ENCODE measurements at regions not wholly inside any gene's neighbourhood (a gene's known extent, or its start where the extent isn't known, plus 50 kb on each side); places are given as distances from the start of the nearest gene placed in this dataset.
"Not testable (repeated sequence)": the region's sequence is repeated elsewhere in the genome, so short reads cannot be mapped to it uniquely, and the experiment has no call there.

DNA sequence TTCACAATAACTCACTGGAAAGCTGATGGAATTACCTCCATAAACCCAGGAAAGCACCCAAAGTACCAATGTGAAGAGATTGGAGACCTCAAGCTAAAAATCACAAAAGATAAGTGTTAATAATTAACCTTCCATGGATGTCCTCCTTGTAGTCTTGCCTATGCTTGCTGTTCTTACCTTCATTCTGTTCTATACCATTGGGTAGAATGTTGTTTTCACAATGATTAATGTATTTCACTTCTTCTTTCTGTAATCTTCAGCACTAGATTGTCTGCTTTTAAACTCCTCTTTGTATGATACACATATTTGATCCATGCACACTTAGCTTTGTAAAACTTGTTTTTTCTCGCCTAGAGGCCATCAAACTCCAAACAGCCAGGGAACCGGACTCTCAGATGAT is 570.3 kb downstream of the RAPGEF2 start:
- no peak for DNase-seq

GRCh38 chr4:159674241-159674640 is 571.4 kb downstream of the RAPGEF2 start:
- DNase-seq, result no peak

DNA sequence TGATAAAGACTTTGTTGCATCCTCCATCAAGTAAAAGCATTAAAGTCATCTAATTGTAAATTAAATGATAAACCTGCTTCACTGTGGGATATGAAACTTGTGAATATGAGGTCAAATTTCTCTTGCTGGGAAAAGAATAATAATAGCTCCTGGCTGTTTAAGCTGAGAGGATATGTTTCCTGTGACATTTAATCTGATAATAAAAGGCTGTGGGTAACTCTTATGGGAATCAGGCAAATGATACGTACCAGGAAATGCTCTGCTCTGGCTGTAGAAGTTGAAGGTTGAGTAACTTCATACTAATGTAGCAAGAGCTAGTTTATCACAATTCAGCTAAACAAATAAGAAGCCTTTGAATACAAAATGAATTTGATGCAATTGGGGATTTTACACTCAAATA is 574.6 kb downstream of the RAPGEF2 start:
- no peak for DNase-seq

DNA sequence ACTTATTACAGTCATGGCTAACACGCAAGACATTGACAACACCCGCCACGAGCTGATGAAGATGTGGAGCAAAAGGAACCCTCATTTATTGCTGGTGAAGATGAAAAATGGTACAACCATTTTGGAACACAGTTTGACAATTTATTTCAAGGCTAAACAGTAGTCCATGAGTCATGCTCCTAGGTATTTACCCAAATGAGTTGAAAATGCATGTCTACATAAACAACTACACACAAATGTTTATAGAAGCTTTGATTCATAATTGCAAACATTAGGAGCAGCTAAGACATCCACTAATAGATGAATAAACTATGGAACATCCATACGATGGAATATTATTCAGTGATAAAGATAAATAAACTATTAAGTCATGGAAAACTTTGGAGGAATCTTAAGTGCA is 580.1 kb downstream of the RAPGEF2 start:
- DNase-seq, result no peak

DNA sequence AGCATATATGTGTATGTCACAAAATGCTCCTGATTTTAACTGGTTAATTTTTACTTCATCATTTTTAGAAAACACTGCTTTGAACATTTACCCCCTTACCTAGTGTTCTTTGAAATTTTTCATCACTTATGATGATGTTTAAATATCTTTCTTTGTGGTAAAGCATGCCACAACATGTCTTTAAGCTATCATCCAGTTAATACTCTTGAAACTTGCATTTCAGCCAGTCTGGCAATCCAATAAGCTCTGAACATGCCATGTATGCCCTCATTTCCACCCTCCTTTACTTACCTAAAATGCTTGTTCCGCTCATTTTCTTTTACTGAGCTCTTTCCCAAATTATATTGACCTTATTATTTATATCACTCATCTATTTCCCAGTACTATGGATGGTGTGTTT is 581.2 kb downstream of the RAPGEF2 start:
- no peak for DNase-seq

DNA sequence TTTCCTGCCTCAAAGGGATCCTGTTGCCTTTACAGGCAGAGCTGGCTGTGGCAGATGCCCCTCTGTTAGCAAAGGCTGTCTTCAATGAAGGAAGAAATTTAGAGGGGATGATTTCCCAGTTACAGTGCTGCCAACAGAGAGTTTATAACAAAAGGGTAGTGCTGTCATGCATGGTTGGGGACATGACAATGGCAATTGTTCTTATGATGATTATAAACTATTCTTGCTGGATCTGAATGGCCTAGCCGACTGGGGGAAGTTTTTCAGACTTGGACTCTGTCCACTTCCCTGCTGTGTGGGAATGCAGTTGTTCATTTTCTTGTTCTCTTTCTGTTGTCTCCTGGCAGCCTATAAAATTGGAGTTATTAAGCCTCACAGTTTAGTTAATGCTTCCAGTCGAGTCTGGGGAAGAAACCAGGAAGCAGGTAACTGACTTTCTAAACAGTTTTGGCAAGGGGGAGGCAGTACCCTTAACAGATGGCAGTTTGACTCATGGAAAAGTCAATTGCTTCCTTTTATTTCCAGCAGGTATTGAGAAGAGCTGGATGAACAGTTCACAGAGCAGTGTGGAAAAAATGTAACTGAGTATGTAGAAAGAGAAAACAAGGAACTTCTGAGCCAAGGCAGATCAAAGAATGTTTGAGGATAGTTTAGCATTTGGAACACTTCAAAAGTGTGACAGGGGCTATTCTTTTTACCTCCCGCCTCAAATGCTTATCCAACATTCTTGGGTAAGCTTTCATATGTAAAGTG is 582.6 kb downstream of the RAPGEF2 start:
- DNase-seq, result peak; percentile 53

- DNase-seq, result no peak
Observed at GRCh38 chr4:159689526-159689925, 586.6 kb downstream of the RAPGEF2 start.

GRCh38 chr4:159697322-159698283 is 594.7 kb downstream of the RAPGEF2 start:
- no peak for DNase-seq

- no peak for DNase-seq
Observed at GRCh38 chr4:159698336-159698735, 595.5 kb downstream of the RAPGEF2 start.

DNA sequence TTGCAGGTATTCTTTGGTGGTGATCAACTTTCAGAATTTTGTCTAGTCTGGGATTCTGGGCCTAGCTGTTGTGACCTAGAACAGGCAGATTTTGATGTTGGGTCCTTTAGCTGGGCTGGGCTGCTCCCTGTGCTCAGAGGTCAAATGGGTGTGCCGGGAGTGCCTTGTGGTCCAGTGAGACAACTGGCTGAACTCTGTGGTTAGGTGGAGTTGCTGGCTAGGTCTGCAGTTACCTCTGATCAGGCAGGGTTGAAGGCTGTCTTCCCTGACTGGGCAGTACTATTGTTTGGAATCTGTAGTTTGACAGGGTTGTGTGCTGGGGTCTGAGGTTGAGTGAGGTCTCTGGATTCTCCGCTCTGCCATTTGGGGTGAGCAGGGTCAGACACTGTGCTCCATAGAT is 599.3 kb downstream of the RAPGEF2 start:
- no peak for DNase-seq

DNA sequence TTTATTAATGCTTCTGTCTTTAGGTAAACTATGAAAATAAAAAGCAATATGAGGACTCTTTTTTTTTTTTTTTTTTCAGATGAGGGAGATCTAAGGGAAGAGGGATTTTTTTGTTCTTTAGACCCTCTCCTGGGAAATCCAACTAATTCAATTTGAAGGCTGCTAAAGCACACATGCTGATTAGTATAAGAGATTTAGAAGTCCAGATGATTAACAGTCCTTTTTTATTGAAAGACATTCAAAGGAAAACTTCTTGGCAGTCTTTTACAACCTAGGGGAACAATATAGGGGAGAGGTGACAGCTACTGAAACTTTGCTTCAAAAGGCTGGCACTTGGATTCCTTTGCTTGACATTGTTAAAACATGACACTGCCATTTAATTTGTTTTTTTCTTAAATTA is 602.5 kb downstream of the RAPGEF2 start:
- no peak for DNase-seq

DNA sequence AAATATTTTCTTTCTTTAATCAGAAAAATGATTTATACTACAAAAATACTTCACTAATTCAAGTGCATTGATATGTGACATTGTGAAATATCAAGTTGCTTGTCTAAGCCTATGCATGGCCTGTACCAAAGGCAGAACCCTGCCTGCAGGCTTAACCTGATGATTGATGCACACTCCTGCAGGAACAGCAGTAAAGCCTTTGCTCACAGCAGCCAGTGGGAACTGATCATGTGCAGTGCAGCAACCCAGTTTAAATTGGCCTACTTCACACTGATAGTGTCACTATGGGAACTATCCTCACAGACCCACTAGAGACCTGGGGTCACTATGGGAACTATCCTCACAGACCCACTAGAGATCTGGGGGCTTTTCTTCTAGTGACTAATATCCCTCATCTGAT is 603.8 kb downstream of the RAPGEF2 start:
- no peak for DNase-seq

GRCh38 chr4:159715180-159715579 is 612.3 kb downstream of the RAPGEF2 start:
- DNase-seq, result not testable (repeated sequence)

- DNase-seq, result no peak
Observed at GRCh38 chr4:159719531-159719930, 616.7 kb downstream of the RAPGEF2 start.

DNA sequence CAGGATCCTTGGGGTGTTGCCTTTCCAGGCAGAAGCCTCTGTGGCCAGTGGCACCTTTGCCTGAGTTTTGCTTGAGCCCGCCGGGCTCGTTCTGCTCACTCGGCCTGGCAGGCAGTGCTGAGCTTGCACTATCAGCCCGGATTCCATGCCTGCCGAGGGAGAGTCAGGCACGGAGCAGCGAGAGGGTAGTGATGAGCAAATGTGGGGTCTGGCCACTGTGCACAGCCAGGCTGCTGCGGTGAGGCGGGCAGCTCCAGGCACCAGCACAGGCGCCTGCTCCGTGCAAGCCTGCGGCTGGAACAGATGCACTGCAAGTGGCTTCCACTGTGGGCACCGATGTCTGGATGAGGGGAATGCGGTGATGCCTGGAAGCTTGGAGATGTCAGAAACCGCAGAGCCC is 619.2 kb downstream of the RAPGEF2 start:
- DNase-seq, result no peak

DNA sequence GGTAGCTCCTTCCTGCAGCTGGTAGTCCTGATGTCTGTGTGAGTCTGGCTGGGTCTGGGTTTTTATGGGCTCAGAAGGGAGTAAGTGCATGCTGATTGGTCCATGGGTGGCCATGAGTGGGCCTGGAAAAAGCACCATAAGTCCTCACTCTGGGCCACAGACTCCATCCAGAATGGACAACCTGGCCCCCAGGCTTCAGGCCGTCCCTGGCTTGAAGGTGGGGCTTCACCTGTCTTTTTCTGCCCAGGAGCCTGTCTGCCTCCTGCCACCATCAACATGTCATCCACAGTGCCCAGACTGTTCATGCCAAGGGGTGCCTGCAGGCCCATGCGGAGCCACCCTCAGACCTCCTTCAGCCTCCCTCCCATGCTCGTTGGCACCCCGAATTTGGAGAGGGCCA is 620.0 kb downstream of the RAPGEF2 start:
- no peak for DNase-seq

- DNase-seq, result no peak
Observed at GRCh38 chr4:159723341-159724048, 620.6 kb downstream of the RAPGEF2 start.

DNA sequence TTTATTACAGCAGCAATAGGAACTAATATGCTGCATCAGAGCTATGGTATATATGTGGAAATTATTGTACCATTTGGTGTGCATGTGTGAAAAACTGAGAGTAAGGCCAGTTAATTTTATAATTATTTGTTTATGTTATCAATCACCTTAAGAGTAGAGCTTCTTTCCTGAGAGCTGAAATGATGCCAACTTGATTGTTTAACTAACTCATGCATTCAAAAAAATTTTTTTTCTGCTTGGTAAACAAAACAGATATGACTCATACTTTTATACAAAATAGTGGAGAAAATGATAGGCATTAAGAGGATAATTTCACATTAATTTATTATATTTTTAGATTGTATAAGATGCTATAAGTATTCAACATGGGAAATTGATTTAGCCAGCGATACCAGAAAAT is 622.7 kb downstream of the RAPGEF2 start:
- DNase-seq, result peak; percentile 39

GRCh38 chr4:159735281-159736207 is 632.7 kb downstream of the RAPGEF2 start:
- DNase-seq, result no peak

- no peak for DNase-seq
Observed at GRCh38 chr4:159736411-159736810, 633.5 kb downstream of the RAPGEF2 start.

- no peak for DNase-seq
Observed at GRCh38 chr4:159743971-159744370, 641.1 kb downstream of the RAPGEF2 start.

DNA sequence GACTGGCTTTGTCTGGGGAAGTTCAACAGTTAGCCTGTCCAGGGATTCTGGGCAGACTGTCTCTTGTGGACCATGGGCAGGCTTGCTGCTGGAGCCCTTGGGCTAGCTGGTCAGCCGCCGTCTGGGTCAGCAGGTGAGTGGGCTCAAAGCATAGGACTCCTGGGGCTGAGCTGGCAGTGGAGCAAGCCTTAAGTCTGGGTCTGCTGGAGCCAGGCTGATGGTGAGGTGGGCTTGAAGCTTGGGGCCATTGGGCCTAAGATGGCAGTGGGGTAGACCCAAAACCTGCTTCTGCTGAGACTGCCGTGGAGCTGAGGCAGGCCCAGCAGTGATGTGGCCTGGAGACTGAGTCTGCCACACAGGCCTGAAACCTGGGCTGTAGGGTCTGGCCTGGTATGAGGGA is 645.1 kb downstream of the RAPGEF2 start:
- no peak for DNase-seq
